ENCODE measurements at regions not wholly inside any gene's neighbourhood (a gene's known extent, or its start where the extent isn't known, plus 50 kb on each side); places are given as distances from the start of the nearest gene placed in this dataset.

- H3K4me3 ChIP-seq (ENCODE audit: low read depth, low read length) = no peak overlapping the region
- TF ChIP-seq, protein P1, sequence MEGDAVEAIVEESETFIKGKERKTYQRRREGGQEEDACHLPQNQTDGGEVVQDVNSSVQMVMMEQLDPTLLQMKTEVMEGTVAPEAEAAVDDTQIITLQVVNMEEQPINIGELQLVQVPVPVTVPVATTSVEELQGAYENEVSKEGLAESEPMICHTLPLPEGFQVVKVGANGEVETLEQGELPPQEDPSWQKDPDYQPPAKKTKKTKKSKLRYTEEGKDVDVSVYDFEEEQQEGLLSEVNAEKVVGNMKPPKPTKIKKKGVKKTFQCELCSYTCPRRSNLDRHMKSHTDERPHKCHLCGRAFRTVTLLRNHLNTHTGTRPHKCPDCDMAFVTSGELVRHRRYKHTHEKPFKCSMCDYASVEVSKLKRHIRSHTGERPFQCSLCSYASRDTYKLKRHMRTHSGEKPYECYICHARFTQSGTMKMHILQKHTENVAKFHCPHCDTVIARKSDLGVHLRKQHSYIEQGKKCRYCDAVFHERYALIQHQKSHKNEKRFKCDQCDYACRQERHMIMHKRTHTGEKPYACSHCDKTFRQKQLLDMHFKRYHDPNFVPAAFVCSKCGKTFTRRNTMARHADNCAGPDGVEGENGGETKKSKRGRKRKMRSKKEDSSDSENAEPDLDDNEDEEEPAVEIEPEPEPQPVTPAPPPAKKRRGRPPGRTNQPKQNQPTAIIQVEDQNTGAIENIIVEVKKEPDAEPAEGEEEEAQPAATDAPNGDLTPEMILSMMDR (IDR thresholded peaks at IDR 0.05; ENCODE audit: insufficient read depth, low read length, poor library complexity, severe bottlenecking) = no peak
- DNase-seq (ENCODE audit: low read depth) = no peak
- no peaks in the 10 kb centered on the region for H3K36me3 ChIP-seq (ENCODE audit: control insufficient read depth, insufficient read depth, low read length)
- no peaks in the 10 kb centered on the region for H3K27me3 ChIP-seq (ENCODE audit: control insufficient read depth, insufficient read depth, low read length)
These were observed 238.1 kb upstream of the SERP2 start for GRCh38 chr13:44135566-44135965.

DNA sequence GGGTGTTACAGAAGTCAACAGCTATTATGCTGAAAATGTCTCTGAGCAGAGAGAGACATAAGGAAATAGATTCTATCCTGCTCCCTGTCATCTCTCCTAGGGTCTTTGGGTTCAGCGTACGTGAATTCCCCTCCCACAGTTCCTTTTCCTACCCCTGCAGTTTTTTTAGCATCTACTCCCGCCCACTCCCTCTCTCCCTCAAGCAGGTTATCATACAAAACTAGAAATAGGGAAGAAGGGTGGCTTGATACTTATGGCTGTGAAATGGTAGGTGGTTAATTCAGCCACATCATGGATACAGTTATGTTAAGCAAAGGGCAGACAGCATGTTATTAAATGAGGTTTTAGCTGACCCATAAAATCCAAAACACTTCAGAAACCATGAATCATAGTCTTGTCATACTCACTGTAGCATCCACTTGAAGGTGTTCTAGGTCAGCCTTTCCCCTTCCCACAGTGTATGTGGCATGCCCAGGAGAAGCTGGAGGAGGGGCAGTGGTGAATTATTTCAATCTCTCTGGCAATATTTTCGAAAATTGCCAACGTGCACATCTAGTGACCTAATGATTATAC, 236.8 kb upstream of the SERP2 start:
- no peak for DNase-seq (ENCODE audit: low read depth)
- Histone ChIP-seq H3K4me3 (ENCODE audit: low read depth, low read length) (no peak overlapping the region), H3K27me3 (ENCODE audit: control insufficient read depth, insufficient read depth, low read length) (no peaks in the 10 kb centered on the region), H3K36me3 (ENCODE audit: control insufficient read depth, insufficient read depth, low read length) (no peaks in the 10 kb centered on the region)
- TF ChIP-seq, protein P1 (IDR thresholded peaks at IDR 0.05; ENCODE audit: insufficient read depth, low read length, poor library complexity, severe bottlenecking) = no peak

- Histone ChIP-seq H3K36me3 (ENCODE audit: control insufficient read depth, insufficient read depth, low read length) (no peaks in the 10 kb centered on the region), H3K27me3 (ENCODE audit: control insufficient read depth, insufficient read depth, low read length) (no peaks in the 10 kb centered on the region), H3K4me3 (ENCODE audit: low read depth, low read length) (no peak overlapping the region)
- DNase-seq (ENCODE audit: low read depth) = no peak
- TF ChIP-seq, protein P1 (IDR thresholded peaks at IDR 0.05; ENCODE audit: insufficient read depth, low read length, poor library complexity, severe bottlenecking) = no peak
These were observed 236.2 kb upstream of the SERP2 start for GRCh38 chr13:44137466-44137865.

DNA sequence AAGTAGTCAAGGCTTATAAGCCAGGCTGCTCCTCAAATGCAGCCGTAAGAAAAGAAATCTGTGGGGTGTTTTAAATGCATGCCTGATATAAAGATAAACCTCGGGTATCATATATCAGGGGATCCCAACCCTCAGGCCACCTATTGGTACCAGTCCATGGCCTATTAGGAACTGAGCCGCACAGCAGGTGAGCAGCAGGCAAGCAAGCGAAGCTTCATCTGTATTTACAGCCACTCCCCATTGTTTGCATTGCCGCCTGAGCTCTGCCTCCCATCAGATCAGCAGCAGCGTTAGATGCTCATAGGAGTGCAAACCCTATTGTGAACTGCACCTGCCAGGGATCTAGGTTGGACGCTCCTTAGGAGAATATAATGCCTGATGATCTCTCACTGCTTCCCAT, 233.5 kb upstream of the SERP2 start:
- TF ChIP-seq, protein P1 (IDR thresholded peaks at IDR 0.05; ENCODE audit: insufficient read depth, low read length, poor library complexity, severe bottlenecking) = no peak
- Histone ChIP-seq H3K27me3 (ENCODE audit: control insufficient read depth, insufficient read depth, low read length) (no peaks in the 10 kb centered on the region), H3K4me3 (ENCODE audit: low read depth, low read length) (no peak overlapping the region), H3K36me3 (ENCODE audit: control insufficient read depth, insufficient read depth, low read length) (no peaks in the 10 kb centered on the region)
- no peak for DNase-seq (ENCODE audit: low read depth)

DNA sequence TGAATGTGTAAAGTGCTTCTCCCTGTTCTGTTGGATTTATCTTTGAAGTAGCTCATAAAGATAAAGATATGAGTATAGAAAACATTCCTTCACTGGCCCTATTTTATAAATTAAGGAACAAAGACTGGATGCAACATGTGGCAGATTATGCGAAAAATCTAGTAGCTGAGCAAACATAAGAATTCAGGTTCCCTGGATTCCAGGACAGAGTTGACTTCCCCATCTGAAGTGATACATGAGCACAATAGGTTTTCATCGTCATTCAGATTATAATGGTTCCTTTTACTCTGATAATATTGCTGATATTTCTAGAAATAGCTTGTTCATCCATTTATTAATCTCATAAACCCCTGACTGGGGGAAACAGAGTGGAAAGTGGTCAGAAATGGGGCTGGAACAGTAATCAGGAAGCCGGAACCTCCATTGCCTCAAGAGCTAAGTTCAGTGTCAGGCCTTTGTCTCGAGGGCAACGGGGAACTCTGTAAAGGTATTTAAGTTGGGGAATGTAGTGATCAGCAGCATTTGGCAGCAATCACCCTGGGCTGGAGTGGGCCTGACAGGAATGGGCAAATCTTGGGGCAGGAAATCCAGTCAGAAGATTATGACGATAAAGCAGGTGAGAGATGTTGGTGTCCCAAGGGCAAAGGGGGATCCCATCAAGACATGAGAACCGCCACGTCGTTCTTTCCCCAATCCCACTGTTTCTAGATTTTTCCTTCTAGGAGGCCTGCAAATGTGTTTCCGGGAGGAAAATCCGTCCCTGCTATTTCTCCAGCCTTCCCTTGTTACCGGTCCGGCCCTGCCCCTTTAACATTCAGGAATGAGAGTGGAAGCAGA, 232.5 kb upstream of the SERP2 start:
- Histone ChIP-seq H3K36me3 (ENCODE audit: control insufficient read depth, insufficient read depth, low read length) (no peaks in the 10 kb centered on the region), H3K27me3 (ENCODE audit: control insufficient read depth, insufficient read depth, low read length) (no peaks in the 10 kb centered on the region), H3K4me3 (ENCODE audit: low read depth, low read length) (peak overlapping the region; percentile 37)
- TF ChIP-seq, protein P1 (IDR thresholded peaks at IDR 0.05; ENCODE audit: insufficient read depth, low read length, poor library complexity, severe bottlenecking) = no peak
- no peak for DNase-seq (ENCODE audit: low read depth)
